H9 (cell line): ENCODE measurements at regions not wholly inside any gene's neighbourhood (a gene's known extent, or its start where the extent isn't known, plus 50 kb on each side); places are given as distances from the start of the nearest gene placed in this dataset.
"Not testable (repeated sequence)": the region's sequence is repeated elsewhere in the genome, so short reads cannot be mapped to it uniquely, and the experiment has no call there.

ENCODE experiments used
- DNase-seq: peaks from one replicate; pipeline ENCODE4 v3.0.0-alpha.2; 2017
- H2AFZ ChIP-seq: one replicate; pipeline ENCODE4 v1.6.1; 2013; ENCODE audit warnings: mild to moderate bottlenecking, low read length, control low read depth, moderate library complexity
- H2AK5ac ChIP-seq: 2 replicates; pipeline ENCODE4 v1.6.1; 2013; ENCODE audit warnings: low read length, control low read depth, mixed read lengths; ENCODE audit not compliant: insufficient read length
- H2BK120ac ChIP-seq: one replicate; pipeline ENCODE4 v1.6.1; 2013; ENCODE audit warnings: low read depth, mild to moderate bottlenecking, low read length, control low read depth, inconsistent platforms; ENCODE audit not compliant: poor library complexity, severe bottlenecking
- H2BK12ac ChIP-seq: 2 replicates; pipeline ENCODE4 v1.6.1; 2013; ENCODE audit warnings: low read length, control low read depth, mixed read lengths, low read depth; ENCODE audit not compliant: insufficient read length
- H2BK15ac ChIP-seq: 2 replicates; pipeline ENCODE4 v1.6.1; 2013; ENCODE audit warnings: low read depth, low read length, control low read depth
- H2BK20ac ChIP-seq: one replicate; pipeline ENCODE4 v1.6.1; 2013; ENCODE audit warnings: low read depth, mild to moderate bottlenecking, low read length, control low read depth, inconsistent platforms; ENCODE audit not compliant: poor library complexity, severe bottlenecking
- H2BK5ac ChIP-seq: 2 replicates; pipeline ENCODE4 v1.6.1; 2013; ENCODE audit warnings: low read length, control low read depth, mixed read lengths; ENCODE audit not compliant: insufficient read length
- H3K14ac ChIP-seq: 2 replicates; pipeline ENCODE4 v1.6.1; 2013; ENCODE audit warnings: low read length, control low read depth; ENCODE audit not compliant: insufficient read depth
- H3K18ac ChIP-seq: 2 replicates; pipeline ENCODE4 v1.6.1; 2013; ENCODE audit warnings: low read depth, mild to moderate bottlenecking, mixed read lengths, low read length, control low read depth; ENCODE audit not compliant: insufficient read length
- H3K23ac ChIP-seq: 2 replicates; pipeline ENCODE4 v1.6.1; 2013; ENCODE audit warnings: low read length, control low read depth, mixed read lengths, low read depth; ENCODE audit not compliant: insufficient read length
- H3K23me2 ChIP-seq: 2 replicates; pipeline ENCODE4 v1.6.1; 2013; ENCODE audit warnings: low read depth, mild to moderate bottlenecking, mixed read lengths, low read length, control low read depth; ENCODE audit not compliant: insufficient read length, poor library complexity, severe bottlenecking
- H3K27ac ChIP-seq: 2 replicates; pipeline ENCODE4 v1.5.1; 2013; ENCODE audit warnings: low read length, control low read depth, mixed read lengths, low read depth; ENCODE audit not compliant: insufficient read length
- H3K27me3 ChIP-seq: 2 replicates; pipeline ENCODE4 v1.6.1; 2013; ENCODE audit warnings: low read length, control low read depth, inconsistent platforms; ENCODE audit not compliant: insufficient read depth
- H3K4ac ChIP-seq: 2 replicates; pipeline ENCODE4 v1.6.1; 2013; ENCODE audit warnings: low read depth, mild to moderate bottlenecking, control low read depth, inconsistent platforms, low read length, moderate library complexity
- H3K4me1 ChIP-seq: 2 replicates; pipeline ENCODE4 v1.6.1; 2013; ENCODE audit warnings: low read length, control low read depth, inconsistent platforms; ENCODE audit not compliant: insufficient read depth
- H3K4me2 ChIP-seq: 2 replicates; pipeline ENCODE4 v1.6.1; 2013; ENCODE audit warnings: low read length, control low read depth, mixed read lengths; ENCODE audit not compliant: insufficient read length, insufficient read depth
- H3K56ac ChIP-seq: 2 replicates; pipeline ENCODE4 v1.6.1; 2013; ENCODE audit warnings: low read depth, mild to moderate bottlenecking, mixed read lengths, low read length, control low read depth; ENCODE audit not compliant: insufficient read length
- H3K79me1 ChIP-seq: 2 replicates; pipeline ENCODE4 v1.6.1; 2013; ENCODE audit warnings: low read depth, mild to moderate bottlenecking, moderate library complexity, low read length, control low read depth, inconsistent platforms; ENCODE audit not compliant: insufficient read depth, poor library complexity, severe bottlenecking
- H3K79me2 ChIP-seq: 2 replicates; pipeline ENCODE4 v1.6.1; 2013; ENCODE audit warnings: low read length, control low read depth, inconsistent platforms; ENCODE audit not compliant: insufficient read depth
- H3K9ac ChIP-seq: 2 replicates; pipeline ENCODE4 v1.6.1; 2013; ENCODE audit warnings: low read length, control low read depth, mixed read lengths; ENCODE audit not compliant: insufficient read length; ENCODE audit errors: extremely low read depth
- H3K9me3 ChIP-seq: one replicate; pipeline ENCODE4 v1.6.1; 2013; ENCODE audit warnings: low read depth, low read length, inconsistent platforms; ENCODE audit not compliant: control insufficient read depth
- H3T11ph ChIP-seq: one replicate; pipeline ENCODE4 v1.6.1; 2013; ENCODE audit warnings: mild to moderate bottlenecking, low read length, control low read depth, inconsistent platforms
- H4K20me1 ChIP-seq: one replicate; pipeline ENCODE4 v1.6.1; 2013; ENCODE audit not compliant: control insufficient read depth, insufficient read length, insufficient read depth
- H4K5ac ChIP-seq: 2 replicates; pipeline ENCODE4 v1.6.1; 2013; ENCODE audit warnings: low read depth, mild to moderate bottlenecking, mixed read lengths, low read length, control low read depth; ENCODE audit not compliant: insufficient read length
- H4K8ac ChIP-seq: replicated peaks from 2 replicates; pipeline ENCODE4 v1.6.1; 2013; ENCODE audit warnings: low read length, control low read depth, mixed read lengths, low read depth; ENCODE audit not compliant: insufficient read length
- H4K91ac ChIP-seq: 2 replicates; pipeline ENCODE4 v1.6.1; 2013; ENCODE audit warnings: low read depth, mild to moderate bottlenecking, moderate library complexity, mixed read lengths, low read length, control low read depth; ENCODE audit not compliant: insufficient read length
- H3K27ac Mint-ChIP-seq, 3 experiments: 2 replicates in 2 of 3; 3 replicates in 1 of 3; pipeline ENCODE4 v1.8.0; 2020 to 2021; ENCODE audit warnings: mixed read lengths in 3 of 3, mild to moderate bottlenecking in 1 of 3, moderate library complexity in 1 of 3
- H3K27me3 Mint-ChIP-seq: 2 replicates; pipeline ENCODE4 v1.8.0; 2021; ENCODE audit warnings: low read depth, mild to moderate bottlenecking, moderate library complexity, mixed read lengths
- H3K36me3 Mint-ChIP-seq, 3 experiments: 2 replicates in 2 of 3; 3 replicates in 1 of 3; pipeline ENCODE4 v1.8.0; 2020 to 2021; ENCODE audit warnings: low read depth in 3 of 3, mixed read lengths in 3 of 3; ENCODE audit not compliant: insufficient read depth in 1 of 3
- H3K4me1 Mint-ChIP-seq, 2 experiments: 2 replicates each; pipeline ENCODE4 v1.8.0; 2020; ENCODE audit warnings: mixed read lengths in 2 of 2
- H3K4me3 Mint-ChIP-seq, 2 experiments: 2 replicates in 1 of 2; 3 replicates in 1 of 2; pipeline ENCODE4 v1.8.0; 2020 to 2021; ENCODE audit warnings: mild to moderate bottlenecking in 2 of 2, mixed read lengths in 2 of 2, moderate library complexity in 1 of 2
- H3K9me3 Mint-ChIP-seq, 2 experiments: 2 replicates in 1 of 2; 3 replicates in 1 of 2; pipeline ENCODE4 v1.8.0; 2020; ENCODE audit warnings: mild to moderate bottlenecking in 2 of 2, mixed read lengths in 2 of 2, moderate library complexity in 1 of 2
- WGBS: extraction: QIAGEN DNeasy Blood & Tissue Kit; methylation state at CpG from one replicate; pipeline ENCODE4 v1.1.7; 2013; ENCODE audit warnings: missing lambda C conversion rate, low lambda C conversion rate, mixed read lengths; ENCODE audit not compliant: insufficient read length; ENCODE audit errors: extremely low coverage; 5-methylcytosine and 5-hydroxymethylcytosine counted together

- not testable (repeated sequence) for H2BK15ac ChIP-seq, H3K23me2 ChIP-seq, H3K27me3 Mint-ChIP-seq, H2AK5ac ChIP-seq, H3K4ac ChIP-seq, H4K91ac ChIP-seq, H3K79me2 ChIP-seq, H3K14ac ChIP-seq, H3K4me2 ChIP-seq, H3K4me3 Mint-ChIP-seq, H3T11ph ChIP-seq, H4K8ac ChIP-seq, H3K9ac ChIP-seq, H3K27me3 ChIP-seq, H2BK5ac ChIP-seq, H2AFZ ChIP-seq, H3K23ac ChIP-seq, H2BK12ac ChIP-seq, H3K79me1 ChIP-seq, H4K20me1 ChIP-seq, H3K27ac ChIP-seq, H3K56ac ChIP-seq, H3K4me1 Mint-ChIP-seq, H3K4me1 ChIP-seq, H2BK20ac ChIP-seq, DNase-seq, H4K5ac ChIP-seq, H3K27ac Mint-ChIP-seq, H3K18ac ChIP-seq, H2BK120ac ChIP-seq
- H3K9me3 ChIP-seq = peaks cover 22% of the 10 kb centered on the region
- no CpG with 5 or more reads among the region's 4 CpGs for WGBS
- Mint-ChIP-seq H3K9me3 (peaks cover 83 to 89% of the 10 kb centered on the region in 2 experiments), H3K36me3 (peaks cover 4 to 16% (median 6%) of the 10 kb centered on the region in 3 experiments; a peak in 5 of 7 replicates)
These were observed 371.1 kb upstream of the FOLH1 start for GRCh38 chr11:49579492-49579891.

- not testable (repeated sequence) for H2AFZ ChIP-seq, H2BK120ac ChIP-seq, H3K4ac ChIP-seq, H4K20me1 ChIP-seq, H3K9me3 ChIP-seq, DNase-seq, H4K5ac ChIP-seq, H3K4me3 Mint-ChIP-seq, H2BK20ac ChIP-seq, H3K4me1 ChIP-seq, H3K56ac ChIP-seq, H2BK5ac ChIP-seq, H3K4me2 ChIP-seq, H3K18ac ChIP-seq, H3K23ac ChIP-seq, H3K79me2 ChIP-seq, H4K91ac ChIP-seq, H3K14ac ChIP-seq, H2BK12ac ChIP-seq, H3K4me1 Mint-ChIP-seq, H3K27me3 ChIP-seq, H3K9ac ChIP-seq, H3K27ac ChIP-seq, H3T11ph ChIP-seq, H3K27ac Mint-ChIP-seq, H2BK15ac ChIP-seq, H2AK5ac ChIP-seq, H3K79me1 ChIP-seq, H3K27me3 Mint-ChIP-seq, H4K8ac ChIP-seq, H3K23me2 ChIP-seq
- H3K9me3 Mint-ChIP-seq = peaks cover 62 to 66% of the 10 kb centered on the region in 2 experiments
- peaks cover 4 to 11% (median 9%) of the 10 kb centered on the region in 3 experiments; a peak in 6 of 7 replicates for H3K36me3 Mint-ChIP-seq
- no CpG with 5 or more reads among the region's 2 CpGs for WGBS
These were observed 366.7 kb upstream of the OR4C13 start for GRCh38 chr11:49585495-49585894.
